Esophagus (tissue), 2 donors: ENCODE measurements at regions not wholly inside any gene's neighbourhood (a gene's known extent, or its start where the extent isn't known, plus 50 kb on each side); places are given as distances from the start of the nearest gene placed in this dataset.

Experiments
- H3K27ac ChIP-seq, 2 donors: one replicate each; pipeline ENCODE4 v1.5.1; 2013; ENCODE audit warnings: low read depth in 2 of 2, mild to moderate bottlenecking in 2 of 2, inconsistent platforms in 1 of 2, low read length in 1 of 2, moderate library complexity in 1 of 2
- H3K27me3 ChIP-seq, 2 donors: one replicate each; pipeline ENCODE4 v1.6.1; 2013; ENCODE audit warnings: low read length in 2 of 2, control low read depth in 1 of 2, mild to moderate bottlenecking in 1 of 2; ENCODE audit not compliant: insufficient read depth in 2 of 2, control insufficient read depth in 1 of 2
- H3K36me3 ChIP-seq, 2 donors: one replicate each; pipeline ENCODE4 v1.6.1; 2013; ENCODE audit warnings: low read length in 1 of 2; ENCODE audit not compliant: control insufficient read depth in 2 of 2, insufficient read depth in 2 of 2
- H3K4me1 ChIP-seq, 2 donors: one replicate each; pipeline ENCODE4 v1.6.1; 2013; ENCODE audit warnings: low read length in 1 of 2; ENCODE audit not compliant: control insufficient read depth in 2 of 2, insufficient read depth in 2 of 2
- H3K4me3 ChIP-seq, 2 donors: one replicate each; pipeline ENCODE4 v1.5.1; 2013; ENCODE audit warnings: low read length in 2 of 2, mild to moderate bottlenecking in 2 of 2, low read depth in 1 of 2, moderate library complexity in 1 of 2
- H3K9me3 ChIP-seq, 2 donors: one replicate each; pipeline ENCODE4 v1.6.1; 2013; ENCODE audit warnings: mild to moderate bottlenecking in 2 of 2, low read depth in 1 of 2, low read length in 1 of 2, moderate library complexity in 1 of 2; ENCODE audit not compliant: control insufficient read depth in 2 of 2, insufficient read depth in 1 of 2
- WGBS, 2 donors: extraction: QIAGEN DNeasy Blood & Tissue Kit; methylation state at CpG; one replicate each; pipeline ENCODE4 v1.1.7; 2013; 5-methylcytosine and 5-hydroxymethylcytosine counted together
- donor health status: healthy with polysubstance abuse.
- donor health status: Bipolar disorder and iron deficiency.

- Histone ChIP-seq H3K27me3 (no peaks in the 10 kb centered on the region), H3K9me3 (peaks cover 2 to 3% of the 10 kb centered on the region in 2 donors), H3K27ac (no peak overlapping the region), H3K4me3 (no peak overlapping the region), H3K36me3 (no peaks in the 10 kb centered on the region), H3K4me1 (peaks cover 0 to 3% of the 10 kb centered on the region in 2 donors)
- 77 to 80% methylated on average over 7 of the region's 7 CpGs for WGBS, 2 donors
Measured at GRCh38 chr20:19021406-19022117, 190.9 kb upstream of the SLC24A3 start.

DNA sequence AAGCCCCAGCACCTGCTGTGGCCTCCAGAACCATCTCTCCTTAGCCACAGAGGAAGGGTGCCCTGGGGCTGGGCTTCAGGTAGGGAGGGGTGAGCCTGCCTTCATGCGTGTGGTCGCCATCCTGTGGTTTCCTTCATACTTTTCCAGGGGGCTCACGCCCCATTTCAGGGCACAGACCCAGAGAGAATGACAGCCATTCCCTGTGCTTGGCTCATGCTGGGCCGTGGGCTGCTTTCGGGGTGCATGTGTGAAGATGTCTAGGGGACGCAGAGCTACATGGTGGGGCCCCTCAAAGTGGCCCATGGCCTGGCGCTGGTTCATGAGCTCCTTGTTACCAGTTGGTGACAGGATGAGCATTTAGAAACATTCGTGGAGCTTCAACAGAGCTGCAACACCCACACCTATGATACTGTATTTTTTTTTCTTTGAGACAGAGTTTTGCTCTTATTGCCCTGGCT, 190.3 kb upstream of the SLC24A3 start:
- H3K27ac ChIP-seq, result no peak overlapping the region
- H3K36me3 ChIP-seq, result no peaks in the 10 kb centered on the region
- H3K27me3 ChIP-seq, result no peaks in the 10 kb centered on the region
- H3K4me1 ChIP-seq, result peaks cover 0 to 3% of the 10 kb centered on the region in 2 donors
- 81 to 83% methylated on average over 8 of the region's 8 CpGs for WGBS, 2 donors
- peaks cover 2 to 3% of the 10 kb centered on the region in 2 donors for H3K9me3 ChIP-seq
- H3K4me3 ChIP-seq, result no peak overlapping the region

DNA sequence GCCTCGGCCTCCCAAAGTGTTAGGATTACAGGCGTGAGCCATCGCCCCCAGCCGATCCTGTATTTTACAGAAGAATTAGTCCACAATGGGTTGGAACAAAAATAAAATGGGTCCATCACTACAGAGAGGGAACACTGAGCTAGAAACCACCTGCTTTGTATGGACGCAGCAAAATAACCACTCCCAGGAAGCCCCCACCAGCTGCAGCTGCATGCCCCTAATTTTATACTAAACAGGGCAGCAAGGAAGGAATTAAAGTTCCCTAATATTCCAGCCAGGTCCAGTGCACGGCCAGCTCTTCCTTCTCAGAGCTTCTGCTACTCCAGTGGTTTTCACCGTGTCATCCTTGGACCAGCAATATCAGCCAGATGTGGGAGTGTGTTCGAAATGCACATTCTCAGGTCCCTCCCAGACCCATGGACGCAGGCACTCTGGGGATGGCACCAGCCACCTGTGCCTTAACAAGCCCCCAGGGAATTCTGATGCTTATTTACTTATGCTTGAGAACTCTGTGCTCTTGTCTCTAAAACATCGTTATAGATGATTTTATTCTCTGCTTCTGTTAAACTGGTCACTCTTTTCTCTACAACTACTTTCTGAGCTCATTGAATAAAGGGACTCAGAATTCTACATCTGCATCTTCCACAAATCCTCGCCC, 189.5 kb upstream of the SLC24A3 start:
- WGBS, 2 donors, result 84 to 87% methylated on average over 11 of the region's 11 CpGs
- Histone ChIP-seq H3K27ac (no peak overlapping the region), H3K36me3 (no peaks in the 10 kb centered on the region), H3K4me1 (peaks cover 0 to 3% of the 10 kb centered on the region in 2 donors), H3K27me3 (no peaks in the 10 kb centered on the region), H3K9me3 (peaks cover 2 to 3% of the 10 kb centered on the region in 2 donors), H3K4me3 (no peak overlapping the region)

DNA sequence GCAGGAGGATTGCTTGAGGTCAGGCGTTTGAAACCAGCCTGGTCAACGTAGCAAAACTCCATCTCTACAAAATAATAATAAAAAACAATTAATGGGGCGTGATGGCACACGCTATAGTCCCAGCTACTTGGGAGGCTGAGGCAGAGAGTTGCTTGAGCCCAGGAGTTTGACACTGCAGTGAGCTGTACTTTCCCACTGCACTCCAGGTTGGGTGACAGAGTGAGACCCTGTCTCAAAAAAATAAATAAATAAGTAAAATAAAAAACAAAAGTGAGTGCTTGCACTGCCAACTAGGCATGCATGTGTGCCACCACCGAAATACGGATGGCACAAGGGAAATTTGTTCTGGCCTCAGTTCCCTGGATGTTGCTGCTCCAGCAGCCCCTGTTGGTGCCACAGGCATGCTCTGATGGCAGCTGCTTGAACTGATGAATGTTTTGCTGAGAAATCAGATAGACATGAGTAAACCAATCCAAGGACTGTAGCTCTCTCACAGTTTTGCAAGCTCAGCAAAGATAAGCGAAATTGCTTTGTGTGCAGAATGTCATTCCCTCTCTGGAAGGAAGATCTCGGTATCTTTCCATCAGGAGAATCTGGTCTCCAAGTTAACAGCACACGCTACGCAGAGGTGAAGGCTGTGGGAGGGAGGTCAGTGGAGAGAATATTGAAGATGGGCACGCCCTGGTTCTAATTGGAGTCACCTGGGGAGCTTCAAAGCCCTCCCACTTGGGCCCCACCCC, 188.0 kb upstream of the SLC24A3 start:
- Histone ChIP-seq H3K27me3 (no peaks in the 10 kb centered on the region), H3K36me3 (no peaks in the 10 kb centered on the region), H3K4me3 (no peak overlapping the region), H3K27ac (no peak overlapping the region), H3K4me1 (peaks cover 0 to 3% of the 10 kb centered on the region in 2 donors), H3K9me3 (peaks cover 2 to 3% of the 10 kb centered on the region in 2 donors)
- 68 to 70% methylated on average over 11 of the region's 11 CpGs for WGBS, 2 donors

GRCh38 chr20:19025430-19026120, 186.9 kb upstream of the SLC24A3 start:
- no peaks in the 10 kb centered on the region for H3K36me3 ChIP-seq
- H3K9me3 ChIP-seq, result peaks cover 2 to 3% of the 10 kb centered on the region in 2 donors
- H3K27me3 ChIP-seq, result no peaks in the 10 kb centered on the region
- no peak overlapping the region for H3K27ac ChIP-seq
- H3K4me1 ChIP-seq, result peaks cover 0 to 3% of the 10 kb centered on the region in 2 donors
- 51 to 58% methylated on average over 5 of the region's 5 CpGs for WGBS, 2 donors
- no peak overlapping the region for H3K4me3 ChIP-seq

DNA sequence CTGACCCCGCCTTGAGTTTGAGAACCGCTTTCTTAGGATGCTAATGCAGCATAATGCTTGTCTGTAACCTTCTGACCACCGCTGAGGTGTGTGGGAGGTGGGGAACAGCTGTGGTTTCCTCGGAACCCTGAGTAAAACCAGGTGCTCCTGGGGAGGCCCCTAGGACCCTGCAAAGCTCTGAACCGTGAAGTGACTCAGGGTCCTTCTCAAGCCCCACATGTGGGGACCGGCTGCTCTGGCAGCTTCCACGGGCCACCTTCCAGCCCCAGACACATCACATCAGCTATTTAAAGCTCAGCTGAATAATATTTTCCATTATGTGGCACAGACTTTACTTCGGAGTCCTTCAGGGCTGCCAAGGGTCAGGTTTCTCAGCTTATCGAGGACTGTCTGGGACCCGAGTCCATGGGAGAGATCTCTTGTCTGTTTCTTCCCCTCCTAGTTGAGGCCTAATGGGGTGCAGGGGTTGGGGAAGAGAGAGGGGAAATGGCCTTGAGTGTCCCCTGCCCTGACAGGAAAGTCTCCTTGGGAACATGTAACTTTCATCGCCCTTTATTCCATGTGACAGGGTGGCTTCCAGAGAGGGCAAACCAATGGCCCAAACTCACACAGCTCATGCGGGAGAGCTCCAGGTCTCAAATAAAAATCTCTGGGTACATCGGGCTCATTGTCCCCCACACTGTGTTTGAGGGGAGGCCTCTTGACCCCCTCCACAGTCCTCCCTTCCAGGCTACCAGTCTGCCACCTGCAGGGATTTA, 186.1 kb upstream of the SLC24A3 start:
- Histone ChIP-seq H3K4me1 (peaks cover 0 to 3% of the 10 kb centered on the region in 2 donors), H3K27ac (no peak overlapping the region), H3K27me3 (no peaks in the 10 kb centered on the region), H3K4me3 (no peak overlapping the region), H3K9me3 (peaks cover 0 to 2% of the 10 kb centered on the region in 2 donors), H3K36me3 (no peaks in the 10 kb centered on the region)
- WGBS, 2 donors, result 53 to 63% methylated on average over 13 of the region's 13 CpGs

- Histone ChIP-seq H3K27me3 (no peaks in the 10 kb centered on the region), H3K36me3 (no peaks in the 10 kb centered on the region), H3K4me3 (no peak overlapping the region), H3K4me1 (peaks cover 0 to 3% of the 10 kb centered on the region in 2 donors), H3K9me3 (no peaks in the 10 kb centered on the region), H3K27ac (no peak overlapping the region)
- WGBS, 2 donors, result 80 to 84% methylated on average over 11 of the region's 11 CpGs
Measured at GRCh38 chr20:19026901-19027644, 185.4 kb upstream of the SLC24A3 start.

DNA sequence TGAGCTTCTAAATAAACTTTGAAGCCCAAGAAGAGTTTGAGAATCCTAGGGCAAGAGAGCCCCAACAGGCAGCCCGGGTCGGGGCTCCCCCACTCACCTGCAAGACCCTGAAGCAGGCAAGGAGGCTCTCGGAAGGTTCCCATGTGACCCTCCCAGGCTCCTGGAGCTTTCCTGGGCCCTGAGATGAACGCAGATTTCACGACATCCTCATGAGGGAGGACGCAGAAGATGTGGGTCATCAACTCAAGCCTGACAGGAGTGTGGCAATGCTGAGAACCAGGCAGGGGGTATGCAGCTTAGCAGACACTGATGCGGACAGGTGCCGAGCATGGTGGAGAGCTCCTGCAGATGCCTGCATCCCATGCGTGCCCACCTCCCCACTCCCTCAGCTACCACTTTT, 184.5 kb upstream of the SLC24A3 start:
- H3K9me3 ChIP-seq, result no peaks in the 10 kb centered on the region
- no peak overlapping the region for H3K27ac ChIP-seq
- H3K27me3 ChIP-seq, result no peaks in the 10 kb centered on the region
- no peaks in the 10 kb centered on the region for H3K36me3 ChIP-seq
- H3K4me1 ChIP-seq, result peaks cover 0 to 3% of the 10 kb centered on the region in 2 donors
- no peak overlapping the region for H3K4me3 ChIP-seq
- 93% methylated on average over 9 of the region's 9 CpGs for WGBS, 2 donors
